Mesendoderm (in vitro differentiated cells): ENCODE measurements at regions not wholly inside any gene's neighbourhood (a gene's known extent, or its start where the extent isn't known, plus 50 kb on each side); places are given as distances from the start of the nearest gene placed in this dataset.

Source experiments
- DNase-seq: peaks from one replicate; pipeline ENCODE4 v3.0.0; 2013
- H2AK5ac ChIP-seq: 2 replicates; pipeline ENCODE4 v1.6.1; 2013; ENCODE audit warnings: low read length, inconsistent platforms
- H2BK120ac ChIP-seq: 2 replicates; pipeline ENCODE4 v1.6.1; 2013; ENCODE audit warnings: low read depth, mild to moderate bottlenecking, low read length, moderate library complexity, mixed read lengths
- H2BK15ac ChIP-seq: replicated peaks from 2 replicates; pipeline ENCODE4 v1.6.1; 2013; ENCODE audit warnings: low read depth, mild to moderate bottlenecking, moderate library complexity
- H2BK5ac ChIP-seq: 2 replicates; pipeline ENCODE4 v1.6.1; 2013; ENCODE audit warnings: low read length, inconsistent platforms
- H3K18ac ChIP-seq: 2 replicates; pipeline ENCODE4 v1.6.1; 2013; ENCODE audit warnings: mild to moderate bottlenecking, low read length, mixed read lengths
- H3K23ac ChIP-seq: one replicate; pipeline ENCODE4 v1.6.1; 2013; ENCODE audit warnings: low read length
- H3K27ac ChIP-seq: 2 replicates; pipeline ENCODE4 v1.5.1; 2013; ENCODE audit warnings: low read depth, mild to moderate bottlenecking, inconsistent platforms, low read length, moderate library complexity
- H3K27me3 ChIP-seq: 2 replicates; pipeline ENCODE4 v1.6.1; 2013; ENCODE audit warnings: low read length, control low read depth, mild to moderate bottlenecking, inconsistent platforms; ENCODE audit not compliant: insufficient read depth, poor library complexity
- H3K36me3 ChIP-seq: 2 replicates; pipeline ENCODE4 v1.6.1; 2013; ENCODE audit warnings: low read length, inconsistent platforms; ENCODE audit not compliant: control insufficient read depth, insufficient read depth
- H3K4ac ChIP-seq: one replicate; pipeline ENCODE4 v1.6.1; 2013; ENCODE audit warnings: low read depth, mild to moderate bottlenecking, low read length, moderate library complexity
- H3K4me1 ChIP-seq: 2 replicates; pipeline ENCODE4 v1.6.1; 2013; ENCODE audit warnings: low read depth, low read length, inconsistent platforms; ENCODE audit not compliant: control insufficient read depth
- H3K4me2 ChIP-seq: 2 replicates; pipeline ENCODE4 v1.6.1; 2013; ENCODE audit warnings: low read length
- H3K4me3 ChIP-seq: 2 replicates; pipeline ENCODE4 v1.5.1; 2013; ENCODE audit warnings: mild to moderate bottlenecking, low read length
- H3K56ac ChIP-seq: one replicate; pipeline ENCODE4 v1.6.1; 2013; ENCODE audit warnings: low read length
- H3K79me1 ChIP-seq: 2 replicates; pipeline ENCODE4 v1.6.1; 2013; ENCODE audit warnings: low read length, inconsistent platforms
- H3K79me2 ChIP-seq: 2 replicates; pipeline ENCODE4 v1.6.1; 2013; ENCODE audit warnings: mild to moderate bottlenecking, low read length; ENCODE audit not compliant: control insufficient read depth, insufficient read depth
- H3K9ac ChIP-seq: 2 replicates; pipeline ENCODE4 v1.6.1; 2013; ENCODE audit warnings: low read length, inconsistent platforms
- H4K5ac ChIP-seq: one replicate; pipeline ENCODE4 v1.6.1; 2013; ENCODE audit warnings: low read length
- H4K8ac ChIP-seq: one replicate; pipeline ENCODE4 v1.6.1; 2013; ENCODE audit warnings: low read depth, mild to moderate bottlenecking, control low read depth, low read length, moderate library complexity
- WGBS: extraction: QIAGEN DNeasy Blood & Tissue Kit; methylation state at CpG from one replicate; pipeline ENCODE4 v1.1.7; 2013; ENCODE audit warnings: low lambda C conversion rate, missing lambda C conversion rate; ENCODE audit not compliant: insufficient coverage; ENCODE audit errors: extremely low coverage; 5-methylcytosine and 5-hydroxymethylcytosine counted together

- WGBS = no CpG with 5 or more reads among the region's 8 CpGs
- H2BK120ac ChIP-seq = no peak overlapping the region
- no peak overlapping the region for H2BK5ac ChIP-seq
- H3K4me2 ChIP-seq = no peak overlapping the region
- no peak overlapping the region for H3K18ac ChIP-seq
- DNase-seq = no peak
- H3K4me3 ChIP-seq = no peak overlapping the region
- H2AK5ac ChIP-seq = no peak overlapping the region
- no peak overlapping the region for H3K9ac ChIP-seq
- no peak overlapping the region for H4K5ac ChIP-seq
- no peak overlapping the region for H4K8ac ChIP-seq
- H3K79me1 ChIP-seq = no peaks in the 10 kb centered on the region
- H3K27me3 ChIP-seq = no peaks in the 10 kb centered on the region
- no peaks in the 10 kb centered on the region for H3K79me2 ChIP-seq
- H3K4me1 ChIP-seq = no peaks in the 10 kb centered on the region
- H2BK15ac ChIP-seq = no peak overlapping the region
- no peaks in the 10 kb centered on the region for H3K36me3 ChIP-seq
- H3K56ac ChIP-seq = no peak overlapping the region
- H3K27ac ChIP-seq = no peak overlapping the region
- H3K4ac ChIP-seq = no peak overlapping the region
- no peak overlapping the region for H3K23ac ChIP-seq
Measured at GRCh38 chr5:133799571-133800237, 168.7 kb downstream of the C5orf15 start.

- H3K79me1 ChIP-seq = no peaks in the 10 kb centered on the region
- H3K27ac ChIP-seq = no peak overlapping the region
- no peaks in the 10 kb centered on the region for H3K4me1 ChIP-seq
- H2BK15ac ChIP-seq = no peak overlapping the region
- H3K9ac ChIP-seq = no peak overlapping the region
- no peak overlapping the region for H2AK5ac ChIP-seq
- H3K36me3 ChIP-seq = no peaks in the 10 kb centered on the region
- no peak overlapping the region for H3K18ac ChIP-seq
- no peaks in the 10 kb centered on the region for H3K27me3 ChIP-seq
- no peaks in the 10 kb centered on the region for H3K79me2 ChIP-seq
- H3K4me3 ChIP-seq = no peak overlapping the region
- H4K8ac ChIP-seq = no peak overlapping the region
- no peak overlapping the region for H3K56ac ChIP-seq
- no peak overlapping the region for H2BK120ac ChIP-seq
- H3K4ac ChIP-seq = no peak overlapping the region
- no peak overlapping the region for H3K4me2 ChIP-seq
- DNase-seq = peak; percentile 67
- no peak overlapping the region for H2BK5ac ChIP-seq
- H3K23ac ChIP-seq = no peak overlapping the region
- no peak overlapping the region for H4K5ac ChIP-seq
Measured at GRCh38 chr5:133797167-133797566, 171.3 kb downstream of the C5orf15 start.

GRCh38 chr5:133796186-133796585 lies 172.2 kb downstream of the C5orf15 start:
- Histone ChIP-seq H3K4ac (no peak overlapping the region), H3K36me3 (no peaks in the 10 kb centered on the region), H4K5ac (no peak overlapping the region), H3K56ac (no peak overlapping the region), H2BK120ac (no peak overlapping the region), H3K4me2 (no peak overlapping the region), H2BK5ac (no peak overlapping the region), H2BK15ac (no peak overlapping the region), H3K27me3 (no peaks in the 10 kb centered on the region), H3K23ac (no peak overlapping the region), H3K18ac (no peak overlapping the region), H2AK5ac (no peak overlapping the region), H3K9ac (no peak overlapping the region), H3K79me2 (no peaks in the 10 kb centered on the region), H4K8ac (no peak overlapping the region), H3K27ac (no peak overlapping the region), H3K4me3 (no peak overlapping the region), H3K4me1 (no peaks in the 10 kb centered on the region), H3K79me1 (no peaks in the 10 kb centered on the region)
- DNase-seq = no peak
- no CpG with 5 or more reads among the region's 5 CpGs for WGBS

- no CpG with 5 or more reads among the region's 8 CpGs for WGBS
- DNase-seq = no peak
- Histone ChIP-seq H3K23ac (no peak overlapping the region), H3K79me2 (no peaks in the 10 kb centered on the region), H3K36me3 (no peaks in the 10 kb centered on the region), H2AK5ac (no peak overlapping the region), H3K4me3 (no peak overlapping the region), H3K27ac (no peak overlapping the region), H3K4me2 (no peak overlapping the region), H2BK5ac (no peak overlapping the region), H3K79me1 (no peaks in the 10 kb centered on the region), H2BK15ac (no peak overlapping the region), H3K4me1 (no peaks in the 10 kb centered on the region), H3K18ac (no peak overlapping the region), H4K8ac (no peak overlapping the region), H3K9ac (no peak overlapping the region), H3K4ac (no peak overlapping the region), H3K56ac (no peak overlapping the region), H2BK120ac (no peak overlapping the region), H3K27me3 (no peaks in the 10 kb centered on the region), H4K5ac (no peak overlapping the region)
Measured at GRCh38 chr5:133794771-133795415, 173.5 kb downstream of the C5orf15 start.

- H3K27me3 ChIP-seq = no peaks in the 10 kb centered on the region
- no peak overlapping the region for H4K5ac ChIP-seq
- no peaks in the 10 kb centered on the region for H3K79me2 ChIP-seq
- no peak overlapping the region for H3K4me3 ChIP-seq
- no peak overlapping the region for H4K8ac ChIP-seq
- no peak overlapping the region for H3K27ac ChIP-seq
- no peak overlapping the region for H3K9ac ChIP-seq
- H3K56ac ChIP-seq = no peak overlapping the region
- no peaks in the 10 kb centered on the region for H3K79me1 ChIP-seq
- H2AK5ac ChIP-seq = no peak overlapping the region
- no peak for DNase-seq
- no peaks in the 10 kb centered on the region for H3K4me1 ChIP-seq
- no peak overlapping the region for H3K4ac ChIP-seq
- no peak overlapping the region for H2BK15ac ChIP-seq
- H3K23ac ChIP-seq = no peak overlapping the region
- no CpG with 5 or more reads among the region's 8 CpGs for WGBS
- no peak overlapping the region for H2BK120ac ChIP-seq
- H3K36me3 ChIP-seq = no peaks in the 10 kb centered on the region
- no peak overlapping the region for H3K18ac ChIP-seq
- no peak overlapping the region for H3K4me2 ChIP-seq
- H2BK5ac ChIP-seq = no peak overlapping the region
Measured at GRCh38 chr5:133793756-133794465, 174.5 kb downstream of the C5orf15 start.
